ENCODE measurements at regions not wholly inside any gene's neighbourhood (a gene's known extent, or its start where the extent isn't known, plus 50 kb on each side); places are given as distances from the start of the nearest gene placed in this dataset.

- TF ChIP-seq CTCF (IDR thresholded peaks at IDR 0.05; ENCODE audit: borderline replicate concordance, control extremely low read depth, extremely low read depth, insufficient read depth, missing control alignments): no peak
- no peak for DNase-seq (ENCODE audit: low spot score)
- in situ Hi-C loops (cut with MboI; ENCODE audit: low sequenced_read_pairs, unreplicated experiment): no loop called here
These were observed 97.7 kb downstream of the NXPE2 start for GRCh38 chr11:114775875-114776621.

GRCh38 chr11:114776956-114777355, 98.6 kb downstream of the NXPE2 start:
- no peak for TF ChIP-seq CTCF (IDR thresholded peaks at IDR 0.05; ENCODE audit: borderline replicate concordance, control extremely low read depth, extremely low read depth, insufficient read depth, missing control alignments)
- DNase-seq (ENCODE audit: low spot score): no peak
- in situ Hi-C loops (cut with MboI; ENCODE audit: low sequenced_read_pairs, unreplicated experiment): no loop called here

- DNase-seq (ENCODE audit: low spot score): no peak
- in situ Hi-C loops (cut with MboI; ENCODE audit: low sequenced_read_pairs, unreplicated experiment): no loop called here
- no peak for TF ChIP-seq CTCF (IDR thresholded peaks at IDR 0.05; ENCODE audit: borderline replicate concordance, control extremely low read depth, extremely low read depth, insufficient read depth, missing control alignments)
These were observed 100.9 kb downstream of the NXPE2 start for GRCh38 chr11:114779189-114779588.

- in situ Hi-C loops (cut with MboI; ENCODE audit: low sequenced_read_pairs, unreplicated experiment): no loop called here
- TF ChIP-seq CTCF (IDR thresholded peaks at IDR 0.05; ENCODE audit: borderline replicate concordance, control extremely low read depth, extremely low read depth, insufficient read depth, missing control alignments): no peak
- no peak for DNase-seq (ENCODE audit: low spot score)
These were observed 104.5 kb downstream of the NXPE2 start for GRCh38 chr11:114782650-114783310.

GRCh38 chr11:114783805-114784204, 105.5 kb downstream of the NXPE2 start:
- no peak for TF ChIP-seq CTCF (IDR thresholded peaks at IDR 0.05; ENCODE audit: borderline replicate concordance, control extremely low read depth, extremely low read depth, insufficient read depth, missing control alignments)
- in situ Hi-C loops (cut with MboI; ENCODE audit: low sequenced_read_pairs, unreplicated experiment): no loop called here
- no peak for DNase-seq (ENCODE audit: low spot score)

GRCh38 chr11:114784216-114784615, 105.9 kb downstream of the NXPE2 start:
- no peak for TF ChIP-seq CTCF (IDR thresholded peaks at IDR 0.05; ENCODE audit: borderline replicate concordance, control extremely low read depth, extremely low read depth, insufficient read depth, missing control alignments)
- no peak for DNase-seq (ENCODE audit: low spot score)
- in situ Hi-C loops (cut with MboI; ENCODE audit: low sequenced_read_pairs, unreplicated experiment): no loop called here
